H1 (cell line): ENCODE measurements at regions not wholly inside any gene's neighbourhood (a gene's known extent, or its start where the extent isn't known, plus 50 kb on each side); places are given as distances from the start of the nearest gene placed in this dataset.

ENCODE experiments used
- CTCF ChIA-PET: fragments of 300-600 bp; sonication (Branson Sonifier 250); formaldehyde crosslinking; loops from one replicate; lab custom pipeline; 2021; ENCODE audit not compliant: partially characterized antibody; lab: Charles Lee
- POLR2A ChIA-PET: fragments of 300-600 bp; sonication (Branson Sonifier 250); formaldehyde crosslinking; loops from one replicate; lab custom pipeline; 2021; ENCODE audit warnings: inconsistent platforms; ENCODE audit not compliant: partially characterized antibody; lab: Charles Lee
- DNase-seq, 2 experiments: peaks; one replicate each; pipeline versions ENCODE4 v3.0.0 to v3.0.0-alpha.2; 2010 to 2022; ENCODE audit warnings: low spot score in 2 of 2, low read depth in 1 of 2, mixed read lengths in 1 of 2
- FAIRE-seq: peaks from 2 replicates; lab custom pipeline; 2011; peaks lifted over from hg19 to GRCh38; lab: Jason Lieb, UNC
- H2AFZ ChIP-seq: 2 replicates; pipeline ENCODE4 v1.8.1; 2012; ENCODE audit warnings: low read length, inconsistent platforms
- H2AK5ac ChIP-seq: 2 replicates; pipeline ENCODE4 v1.6.1; 2013; ENCODE audit warnings: low read depth, low read length
- H2BK120ac ChIP-seq: replicated peaks from 2 replicates; pipeline ENCODE3; 2013; ENCODE audit warnings: low read depth, low read length, inconsistent platforms
- H2BK12ac ChIP-seq: 2 replicates; pipeline ENCODE4 v1.6.1; 2013; ENCODE audit warnings: low read depth, low read length
- H2BK15ac ChIP-seq: 2 replicates; pipeline ENCODE4 v1.6.1; 2013; ENCODE audit warnings: low read length
- H2BK20ac ChIP-seq: 2 replicates; pipeline ENCODE4 v1.6.1; 2013; ENCODE audit warnings: low read length
- H2BK5ac ChIP-seq: 2 replicates; pipeline ENCODE4 v1.6.1; 2013; ENCODE audit warnings: low read depth, low read length
- H3K14ac ChIP-seq: 2 replicates; pipeline ENCODE4 v1.6.1; 2013; ENCODE audit warnings: inconsistent platforms; ENCODE audit not compliant: insufficient read length
- H3K18ac ChIP-seq: 2 replicates; pipeline ENCODE4 v1.6.1; 2013; ENCODE audit warnings: low read length; ENCODE audit errors: extremely low read depth
- H3K23ac ChIP-seq: 2 replicates; pipeline ENCODE4 v1.6.1; 2013; ENCODE audit warnings: inconsistent platforms; ENCODE audit not compliant: insufficient read length
- H3K23me2 ChIP-seq: 2 replicates; pipeline ENCODE4 v1.6.1; 2013; ENCODE audit warnings: low read depth, low read length
- H3K27ac ChIP-seq: 2 replicates; pipeline ENCODE4 v1.6.1; 2011; ENCODE audit warnings: low read depth, low read length, inconsistent platforms
- H3K27me3 ChIP-seq, 4 experiments: replicated peaks in 1 of 4; 1 replicate in 1 of 4; 2 replicates in 3 of 4; pipeline versions ENCODE4 v1.6.1 to v1.8.1; 2011 to 2013; ENCODE audit warnings: low read length in 3 of 4, mild to moderate bottlenecking in 3 of 4, inconsistent platforms in 2 of 4, mixed read lengths in 2 of 4, moderate library complexity in 1 of 4; ENCODE audit not compliant: control insufficient read depth in 3 of 4, insufficient read depth in 3 of 4; ENCODE audit errors: extremely low read depth in 1 of 4
- H3K36me3 ChIP-seq, 4 experiments: 2 replicates each; pipeline versions ENCODE4 v1.6.1 to v1.8.1; 2011 to 2013; ENCODE audit warnings: mild to moderate bottlenecking in 4 of 4, low read length in 3 of 4, moderate library complexity in 2 of 4, control low read depth in 1 of 4, inconsistent platforms in 1 of 4; ENCODE audit not compliant: insufficient read depth in 4 of 4, control insufficient read depth in 2 of 4
- H3K4ac ChIP-seq: replicated peaks from 2 replicates; pipeline ENCODE3; 2013; ENCODE audit warnings: low read length, low read depth, mixed read lengths, inconsistent platforms; ENCODE audit not compliant: insufficient read length
- H3K4me1 ChIP-seq, 4 experiments: replicated peaks in 1 of 4; 1 replicate in 1 of 4; 2 replicates in 3 of 4; pipeline versions ENCODE4 v1.6.1 to v1.8.1; 2011 to 2013; ENCODE audit warnings: low read length in 3 of 4, inconsistent platforms in 2 of 4, mixed read lengths in 1 of 4; ENCODE audit not compliant: insufficient read depth in 4 of 4, control insufficient read depth in 3 of 4
- H3K4me2 ChIP-seq, 2 experiments: 2 replicates each; pipeline versions ENCODE4 v1.6.1 to v1.8.1; 2011 to 2013; ENCODE audit warnings: low read depth in 2 of 2, low read length in 2 of 2, control low read depth in 1 of 2, inconsistent platforms in 1 of 2, mild to moderate bottlenecking in 1 of 2; ENCODE audit not compliant: insufficient read depth in 1 of 2
- H3K4me3 ChIP-seq, 4 experiments: fragments of 200-600, 300-600 bp in 1 of 4; sonication (generic), shearing (Covaris generic), sonication (Bioruptor Twin) in 1 of 4; 2 replicates each; pipeline versions ENCODE4 v1.5.1 to v1.8.1; 2011 to 2016; ENCODE audit warnings: low read length in 4 of 4, low read depth in 3 of 4, control low read depth in 2 of 4, inconsistent platforms in 2 of 4, mild to moderate bottlenecking in 2 of 4, mixed read lengths in 1 of 4, moderate library complexity in 1 of 4; ENCODE audit not compliant: insufficient read depth in 2 of 4; ENCODE audit errors: extremely low read depth in 1 of 4
- H3K56ac ChIP-seq: replicated peaks from 2 replicates; pipeline ENCODE3; 2013; ENCODE audit warnings: low read depth, mild to moderate bottlenecking, mixed read lengths, low read length, inconsistent platforms; ENCODE audit not compliant: insufficient read length
- H3K79me1 ChIP-seq: 2 replicates; pipeline ENCODE4 v1.6.1; 2013; ENCODE audit warnings: low read depth, low read length, control low read depth
- H3K79me2 ChIP-seq, 2 experiments: 2 replicates each; pipeline versions ENCODE4 v1.6.1 to v1.8.1; 2012 to 2013; ENCODE audit warnings: low read length in 2 of 2, mild to moderate bottlenecking in 2 of 2, inconsistent platforms in 1 of 2; ENCODE audit not compliant: insufficient read depth in 2 of 2, control insufficient read depth in 1 of 2
- H3K9ac ChIP-seq, 4 experiments: replicated peaks in 1 of 4; 1 replicate in 1 of 4; 2 replicates in 3 of 4; pipeline versions ENCODE4 v1.6.1 to v1.8.1; 2011 to 2013; ENCODE audit warnings: low read depth in 3 of 4, low read length in 3 of 4, control low read depth in 2 of 4, mild to moderate bottlenecking in 2 of 4, moderate library complexity in 2 of 4, inconsistent platforms in 1 of 4; ENCODE audit errors: extremely low read depth in 1 of 4
- H3K9me3 ChIP-seq, 2 experiments: 2 replicates each; pipeline versions ENCODE4 v1.6.1 to v1.8.1; 2012 to 2013; ENCODE audit warnings: mild to moderate bottlenecking in 2 of 2, moderate library complexity in 2 of 2, control low read depth in 1 of 2, inconsistent platforms in 1 of 2, low read depth in 1 of 2, low read length in 1 of 2, mixed read lengths in 1 of 2; ENCODE audit not compliant: insufficient read depth in 2 of 2
- H4K20me1 ChIP-seq, 2 experiments: replicated peaks in 1 of 2; 2 replicates each; pipeline versions ENCODE3 to v1.8.1; 2011 to 2013; ENCODE audit warnings: inconsistent platforms in 2 of 2, low read length in 2 of 2, mild to moderate bottlenecking in 1 of 2; ENCODE audit not compliant: insufficient read depth in 2 of 2, control insufficient read depth in 1 of 2
- H4K5ac ChIP-seq: 2 replicates; pipeline ENCODE4 v1.6.1; 2013; ENCODE audit warnings: low read length, low read depth, mixed read lengths, inconsistent platforms; ENCODE audit not compliant: insufficient read length
- H4K8ac ChIP-seq: 2 replicates; pipeline ENCODE4 v1.8.0; 2013; ENCODE audit warnings: mild to moderate bottlenecking, moderate library complexity, low read length, inconsistent platforms; ENCODE audit not compliant: insufficient read depth; ENCODE audit errors: extremely low read depth
- H4K91ac ChIP-seq: replicated peaks from 2 replicates; pipeline ENCODE3; 2013; ENCODE audit warnings: low read length, mixed read lengths, inconsistent platforms; ENCODE audit not compliant: insufficient read length
- ATF2 ChIP-seq: IDR thresholded peaks from 2 replicates; pipeline ENCODE4 v1.6.1; 2012; ENCODE audit warnings: low read length, inconsistent platforms
- BACH1 ChIP-seq: IDR thresholded peaks from 2 replicates; pipeline ENCODE4 v1.6.1; 2012; ENCODE audit warnings: low read length, improper control_type of control experiment
- BRCA1 ChIP-seq: IDR thresholded peaks from 2 replicates; pipeline ENCODE4 v1.6.1; 2012; ENCODE audit warnings: low read depth, low read length, improper control_type of control experiment
- CEBPB ChIP-seq: IDR thresholded peaks from 2 replicates; pipeline ENCODE4 v1.6.1; 2012; ENCODE audit warnings: low read depth, low read length
- CHD1 ChIP-seq: IDR thresholded peaks from 2 replicates; pipeline ENCODE4 v1.6.1; 2012; ENCODE audit warnings: low read depth, low read length, improper control_type of control experiment
- CREB1 ChIP-seq: IDR thresholded peaks from 2 replicates; pipeline ENCODE4 v1.6.1; 2012; ENCODE audit warnings: inconsistent platforms
- E2F6 ChIP-seq: IDR thresholded peaks from 2 replicates; pipeline ENCODE4 v1.6.1; 2012; ENCODE audit warnings: inconsistent platforms
- EZH2 ChIP-seq: fragments of 200-600 bp; sonication (generic); IDR thresholded peaks from 2 replicates; pipeline ENCODE4 v1.7.1; 2012; ENCODE audit warnings: low read depth, mild to moderate bottlenecking, moderate library complexity, low read length, inconsistent platforms; ENCODE audit not compliant: severe bottlenecking
- MAX ChIP-seq: IDR thresholded peaks from 2 replicates; pipeline ENCODE4 v1.6.1; 2012; ENCODE audit warnings: inconsistent platforms
- NRF1 ChIP-seq: IDR thresholded peaks from 2 replicates; pipeline ENCODE4 v1.6.1; 2011; ENCODE audit warnings: mild to moderate bottlenecking, low read depth, low read length, improper control_type of control experiment
- RBBP5 ChIP-seq: IDR thresholded peaks from 2 replicates; pipeline ENCODE4 v1.7.1; 2012; ENCODE audit warnings: low read depth, mild to moderate bottlenecking, inconsistent platforms, low read length, moderate library complexity, borderline replicate concordance
- TAF1 ChIP-seq: IDR thresholded peaks from 2 replicates; pipeline ENCODE4 v1.6.1; 2011; ENCODE audit warnings: mild to moderate bottlenecking, low read depth, low read length
- WGBS, 2 experiments: shearing (Covaris generic) in 1 of 2; methylation state at CpG; one replicate each; pipeline versions ENCODE4 v1.1.6 to v1.1.7; 2013 to 2015; ENCODE audit warnings: low lambda C conversion rate in 2 of 2, mixed read lengths in 2 of 2, inconsistent platforms in 1 of 2, low coverage in 1 of 2, missing lambda C conversion rate in 1 of 2; ENCODE audit not compliant: insufficient replicate concordance in 2 of 2, insufficient coverage in 1 of 2, insufficient read length in 1 of 2; ENCODE audit errors: extremely low coverage in 1 of 2, missing lambda C conversion rate in 1 of 2; 5-methylcytosine and 5-hydroxymethylcytosine counted together

GRCh38 chr12:59115995-59116394, 195.7 kb upstream of the LRIG3 start:
- H3K4me1 ChIP-seq = peaks cover 0 to 5% (median 2%) of the 10 kb centered on the region in 4 experiments; a peak in 1 of 7 replicates
- WGBS, 2 experiments = 94% methylated on average over 1 of the region's 1 CpG; no CpG with 5 or more reads in 1 of the 2 experiments
- H2AFZ ChIP-seq = no peak overlapping the region
- no peak overlapping the region for H2BK12ac ChIP-seq
- H2BK20ac ChIP-seq = no peak overlapping the region
- no peak overlapping the region for H4K8ac ChIP-seq
- H2BK5ac ChIP-seq = no peak overlapping the region
- no peak overlapping the region for H3K4ac ChIP-seq
- TF ChIP-seq BACH1 (no peak), TAF1 (no peak), RBBP5 (no peak), CHD1 (no peak), NRF1 (no peak), BRCA1 (no peak), MAX (no peak), ATF2 (no peak), EZH2 (no peak), CEBPB (no peak), E2F6 (no peak), CREB1 (no peak)
- CTCF ChIA-PET = interaction anchor here (1.0 to 7.9 kb wide), 8 partner anchors 10 to 705 kb away, joined by 3 to 103 read pairs (median 9); no protein-coding TSS in a partner anchor
- no peaks in the 10 kb centered on the region for H3K23me2 ChIP-seq
- H3K27ac ChIP-seq = no peak overlapping the region
- no peak overlapping the region for H3K56ac ChIP-seq
- H3K14ac ChIP-seq = no peak overlapping the region
- no peak overlapping the region for H4K91ac ChIP-seq
- H2BK120ac ChIP-seq = no peak overlapping the region
- H3K79me1 ChIP-seq = no peaks in the 10 kb centered on the region
- H3K9ac ChIP-seq = no peak overlapping the region
- no peak overlapping the region for H2AK5ac ChIP-seq
- H4K20me1 ChIP-seq = no peaks in the 10 kb centered on the region
- H4K5ac ChIP-seq = no peak overlapping the region
- H3K18ac ChIP-seq = no peak overlapping the region
- H2BK15ac ChIP-seq = no peak overlapping the region
- no peaks in the 10 kb centered on the region for H3K36me3 ChIP-seq
- DNase-seq = no peak
- no peak overlapping the region for H3K4me3 ChIP-seq
- no peaks in the 10 kb centered on the region for H3K27me3 ChIP-seq
- no peak overlapping the region for H3K23ac ChIP-seq
- no peaks in the 10 kb centered on the region for H3K79me2 ChIP-seq
- no peaks in the 10 kb centered on the region for H3K9me3 ChIP-seq
- no peak for FAIRE-seq
- no peak overlapping the region for H3K4me2 ChIP-seq
- POLR2A ChIA-PET = interaction anchor here (1.0 kb wide), 1 partner anchor 15 kb away, joined by 3 read pairs; no protein-coding TSS in a partner anchor
